Spleen (tissue), 11 donors: ENCODE measurements at regions not wholly inside any gene's neighbourhood (a gene's known extent, or its start where the extent isn't known, plus 50 kb on each side); places are given as distances from the start of the nearest gene placed in this dataset.

Experiments used
- DNase-seq: peaks from one replicate; pipeline ENCODE4 v3.0.0-alpha.2; 2020
- H3K27ac ChIP-seq, 8 donors: fragments of 200-600 bp; sonication (generic) in 7 of 8; 1 replicate in 4 of 8; 2 replicates in 4 of 8; pipeline versions ENCODE4 v1.5.0 to v1.8.0; 2016 to 2021; ENCODE audit warnings: inconsistent platforms in 4 of 8, mild to moderate bottlenecking in 4 of 8, moderate library complexity in 1 of 8
- H3K27me3 ChIP-seq, 7 donors: fragments of 200-600 bp; sonication (generic) in 6 of 7; replicated peaks in 1 of 7; 1 replicate in 4 of 7; 2 replicates in 3 of 7; pipeline versions ENCODE4 v1.5.0 to v1.8.0; 2016 to 2021; ENCODE audit warnings: inconsistent platforms in 3 of 7, mild to moderate bottlenecking in 1 of 7
- H3K36me3 ChIP-seq, 6 donors: fragments of 200-600 bp; sonication (generic) in 5 of 6; 1 replicate in 4 of 6; 2 replicates in 2 of 6; pipeline versions ENCODE4 v1.5.0 to v1.8.0; 2016 to 2021; ENCODE audit warnings: inconsistent platforms in 2 of 6
- H3K4me1 ChIP-seq, 6 donors: fragments of 200-600 bp; sonication (generic) in 5 of 6; 1 replicate in 3 of 6; 2 replicates in 3 of 6; pipeline versions ENCODE4 v1.5.0 to v1.8.0; 2016 to 2021; ENCODE audit warnings: inconsistent platforms in 3 of 6
- H3K4me3 ChIP-seq, 8 donors: fragments of 200-600 bp; sonication (generic) in 7 of 8; 1 replicate in 4 of 8; 2 replicates in 4 of 8; pipeline versions ENCODE4 v1.5.0 to v1.8.0; 2016 to 2021; ENCODE audit warnings: inconsistent platforms in 4 of 8, mild to moderate bottlenecking in 4 of 8, moderate library complexity in 2 of 8
- H3K9me3 ChIP-seq, 8 donors: fragments of 200-600 bp; sonication (generic) in 7 of 8; 1 replicate in 4 of 8; 2 replicates in 4 of 8; pipeline versions ENCODE4 v1.5.0 to v1.8.0; 2016 to 2021; ENCODE audit warnings: inconsistent platforms in 4 of 8
- CTCF ChIP-seq, 11 experiments: fragments of 200-600 bp in 7 of 11; fragments of 450-650 bp in 4 of 11; sonication (generic) in 4 of 11; IDR thresholded peaks in 8 of 11; conservative IDR thresholded peaks in 3 of 11; 1 replicate in 7 of 11; 2 replicates in 4 of 11; pipeline versions ENCODE4 v1.4.0 to v1.8.0; 2016 to 2021; ENCODE audit warnings: antibody characterized with exemption in 11 of 11, inconsistent platforms in 4 of 11, mild to moderate bottlenecking in 1 of 11
- POLR2A ChIP-seq, 3 donors: fragments of 450-650 bp; IDR thresholded peaks; one replicate each; pipeline ENCODE4 v1.5.1; 2017; ENCODE audit warnings: antibody characterized with exemption in 3 of 3, mild to moderate bottlenecking in 1 of 3
- POLR2AphosphoS5 ChIP-seq, 3 donors: sonication (generic); formaldehyde crosslinking; IDR thresholded peaks; one replicate each; pipeline ENCODE4 v1.5.1; 2017; ENCODE audit warnings: antibody characterized with exemption in 3 of 3
- WGBS, 5 donors: extraction: QIAGEN DNeasy Blood & Tissue Kit in 3 of 5; methylation state at CpG; one replicate each; pipeline versions ENCODE4 v1.1.5 to v1.1.7; 2013 to 2018; 5-methylcytosine and 5-hydroxymethylcytosine counted together
- intact Hi-C: fragments of 100-400 bp; cut with DNase I; formaldehyde crosslinking; loops from one replicate; pipeline ENCODE4 v1.15.0; 2023; ENCODE audit warnings: low total_unique reads
- donor health status: healthy with polysubstance abuse.
- donor health status: DM: no; HTN: no; CAD: no; lungs with moderate emphysema.
- donor health status: DM: no; HTN: no; CAD: no.
- donor health status: Bipolar disorder and iron deficiency.
- donor health status: healthy.
- donor health status: DM: no; HTN: no; CAD: no.
- donor health status: DM: yes; HTN: yes; CAD: no.

- no peaks in the 10 kb centered on the region for H3K27me3 ChIP-seq
- TF ChIP-seq POLR2AphosphoS5 (IDR thresholded peaks at IDR 0.05) (no peak), CTCF (IDR thresholded peaks at IDR 0.05 in 8 of 11, conservative IDR thresholded peaks at IDR 0.05 in 3 of 11) (no peak), POLR2A (IDR thresholded peaks at IDR 0.05) (no peak)
- 67 to 90% (median 75%) methylated on average over 4 of the region's 4 CpGs for WGBS, 5 donors
- no peak overlapping the region for H3K4me3 ChIP-seq
- no peak overlapping the region for H3K27ac ChIP-seq
- no peak for DNase-seq
- H3K4me1 ChIP-seq = peaks cover 0 to 3% (median 0%) of the 10 kb centered on the region in 6 donors
- no peaks in the 10 kb centered on the region for H3K36me3 ChIP-seq
- intact Hi-C loops = no loop called here
- no peaks in the 10 kb centered on the region for H3K9me3 ChIP-seq
Measured at GRCh38 chr9:79287708-79288290, 284.0 kb upstream of the TLE4 start.

- Histone ChIP-seq H3K9me3 (no peaks in the 10 kb centered on the region), H3K36me3 (no peaks in the 10 kb centered on the region), H3K4me3 (no peak overlapping the region), H3K4me1 (peaks cover 0 to 3% (median 0%) of the 10 kb centered on the region in 6 donors), H3K27me3 (no peaks in the 10 kb centered on the region), H3K27ac (no peak overlapping the region)
- TF ChIP-seq CTCF (IDR thresholded peaks at IDR 0.05 in 8 of 11, conservative IDR thresholded peaks at IDR 0.05 in 3 of 11) (no peak), POLR2AphosphoS5 (IDR thresholded peaks at IDR 0.05) (no peak), POLR2A (IDR thresholded peaks at IDR 0.05) (no peak)
- DNase-seq = no peak
- intact Hi-C loops = no loop called here
- 83 to 92% (median 83%) methylated on average over 3 of the region's 3 CpGs for WGBS, 5 donors
Measured at GRCh38 chr9:79289856-79290255, 281.9 kb upstream of the TLE4 start.

GRCh38 chr9:79292731-79293280, 279.0 kb upstream of the TLE4 start:
- TF ChIP-seq POLR2A (IDR thresholded peaks at IDR 0.05) (no peak), POLR2AphosphoS5 (IDR thresholded peaks at IDR 0.05) (no peak), CTCF (IDR thresholded peaks at IDR 0.05 in 8 of 11, conservative IDR thresholded peaks at IDR 0.05 in 3 of 11) (no peak)
- Histone ChIP-seq H3K4me3 (no peak overlapping the region), H3K27me3 (no peaks in the 10 kb centered on the region), H3K4me1 (no peaks in the 10 kb centered on the region), H3K27ac (no peak overlapping the region), H3K9me3 (no peaks in the 10 kb centered on the region), H3K36me3 (no peaks in the 10 kb centered on the region)
- DNase-seq = no peak
- WGBS, 5 donors = 0 to 97% (median 48%) methylated on average over 1 of the region's 1 CpG; no CpG with 5 or more reads in 1 of the 5 donors
- intact Hi-C loops = no loop called here

- no peak for TF ChIP-seq POLR2AphosphoS5 (IDR thresholded peaks at IDR 0.05)
- no peak for TF ChIP-seq CTCF (IDR thresholded peaks at IDR 0.05 in 8 of 11, conservative IDR thresholded peaks at IDR 0.05 in 3 of 11)
- no peak for TF ChIP-seq POLR2A (IDR thresholded peaks at IDR 0.05)
- Histone ChIP-seq H3K9me3 (no peaks in the 10 kb centered on the region), H3K27ac (no peak overlapping the region), H3K4me3 (no peak overlapping the region), H3K4me1 (no peaks in the 10 kb centered on the region), H3K27me3 (no peaks in the 10 kb centered on the region), H3K36me3 (no peaks in the 10 kb centered on the region)
- 69 to 83% (median 73%) methylated on average over 6 of the region's 6 CpGs for WGBS, 5 donors
- intact Hi-C loops = no loop called here
- no peak for DNase-seq
Measured at GRCh38 chr9:79300068-79300467, 271.7 kb upstream of the TLE4 start.
